ENCODE measurements at regions not wholly inside any gene's neighbourhood (a gene's known extent, or its start where the extent isn't known, plus 50 kb on each side); places are given as distances from the start of the nearest gene placed in this dataset.
"Not testable (repeated sequence)": the region's sequence is repeated elsewhere in the genome, so short reads cannot be mapped to it uniquely, and the experiment has no call there.

- H3K27ac ChIP-seq, result no peak overlapping the region
- H3K4me3 ChIP-seq, result no peak overlapping the region
- peaks cover 0 to 4% (median 0%) of the 10 kb centered on the region in 4 donors for H3K9me3 ChIP-seq
- no peaks in the 10 kb centered on the region for H3K4me1 ChIP-seq
- H3K27me3 ChIP-seq, result no peaks in the 10 kb centered on the region
- ATAC-seq, result no peak
- intact Hi-C loops (cut with DNase I), result no loop called here
- WGBS (ENCODE audit: insufficient coverage, low coverage, low lambda C conversion rate, missing lambda C conversion rate), result 67% methylated on average over 2 of the region's 2 CpGs
- TF ChIP-seq POLR2A (IDR thresholded peaks at IDR 0.05), result no peak
- no peak for TF ChIP-seq CTCF (IDR thresholded peaks at IDR 0.05)
- no peaks in the 10 kb centered on the region for H3K36me3 ChIP-seq
- no peak for DNase-seq
Observed at GRCh38 chr2:198861080-198861479, 596.7 kb downstream of the SATB2 start.

DNA sequence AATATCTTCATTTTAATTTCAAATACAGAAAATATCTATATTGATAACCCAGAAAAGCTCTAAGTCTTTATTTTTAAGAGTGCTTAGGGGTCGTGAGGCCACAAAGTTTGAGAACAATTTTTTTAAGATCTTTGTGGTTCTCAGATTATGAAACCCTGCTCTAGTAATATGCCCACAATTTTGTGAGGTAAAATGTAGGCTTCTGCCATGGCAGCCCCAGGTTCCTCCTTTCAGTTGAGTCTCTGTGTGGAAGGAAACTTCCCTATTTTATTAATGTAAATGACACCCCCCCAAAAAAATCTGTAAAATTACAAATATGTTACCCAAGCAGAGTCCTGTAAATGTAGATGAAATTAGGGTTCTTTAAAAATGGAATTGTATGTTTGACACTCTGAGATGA lies 600.5 kb downstream of the SATB2 start:
- H3K27me3 ChIP-seq, result no peaks in the 10 kb centered on the region
- no peak for ATAC-seq
- intact Hi-C loops (cut with DNase I), result no loop called here
- H3K36me3 ChIP-seq, result no peaks in the 10 kb centered on the region
- peaks cover 0 to 4% (median 0%) of the 10 kb centered on the region in 4 donors for H3K9me3 ChIP-seq
- H3K27ac ChIP-seq, result no peak overlapping the region
- H3K4me1 ChIP-seq, result no peaks in the 10 kb centered on the region
- no peak for DNase-seq
- H3K4me3 ChIP-seq, result no peak overlapping the region
- 29% methylated on average over 1 of the region's 1 CpG for WGBS (ENCODE audit: insufficient coverage, low coverage, low lambda C conversion rate, missing lambda C conversion rate)
- TF ChIP-seq POLR2A (IDR thresholded peaks at IDR 0.05) (no peak), CTCF (IDR thresholded peaks at IDR 0.05) (no peak)

DNA sequence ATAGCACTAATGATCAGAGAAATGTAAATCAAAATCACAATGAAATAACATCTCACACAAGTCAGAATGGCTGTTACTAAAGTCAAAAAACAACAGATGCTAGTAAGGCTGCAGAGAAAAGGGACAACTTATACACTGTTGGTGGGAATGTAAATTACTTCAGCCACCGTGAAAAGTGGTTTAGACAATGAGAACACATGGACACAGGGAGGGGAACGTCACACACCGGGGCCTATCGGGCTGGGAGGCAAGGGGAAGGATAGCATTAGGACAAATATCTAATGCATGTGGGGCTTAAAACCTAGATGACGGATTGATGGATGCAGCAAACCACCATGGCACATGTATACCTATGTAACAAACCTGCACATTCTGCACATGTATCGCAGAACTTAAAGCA lies 602.0 kb downstream of the SATB2 start:
- H3K9me3 ChIP-seq; H3K27me3 ChIP-seq; DNase-seq; intact Hi-C loops (cut with DNase I); H3K4me1 ChIP-seq; ATAC-seq; H3K4me3 ChIP-seq; H3K36me3 ChIP-seq; H3K27ac ChIP-seq: not testable (repeated sequence)
- WGBS (ENCODE audit: insufficient coverage, low coverage, low lambda C conversion rate, missing lambda C conversion rate), result 57% methylated on average over 6 of the region's 6 CpGs

GRCh38 chr2:198852248-198852647 lies 605.5 kb downstream of the SATB2 start:
- no peaks in the 10 kb centered on the region for H3K27me3 ChIP-seq
- intact Hi-C loops (cut with DNase I), result no loop called here
- H3K27ac ChIP-seq, result no peak overlapping the region
- no peaks in the 10 kb centered on the region for H3K4me1 ChIP-seq
- TF ChIP-seq CTCF (IDR thresholded peaks at IDR 0.05), result no peak
- no peak for TF ChIP-seq POLR2A (IDR thresholded peaks at IDR 0.05)
- ATAC-seq, result no peak
- DNase-seq, result no peak
- H3K9me3 ChIP-seq, result no peaks in the 10 kb centered on the region
- no peak overlapping the region for H3K4me3 ChIP-seq
- H3K36me3 ChIP-seq, result no peaks in the 10 kb centered on the region
- 53% methylated on average over 2 of the region's 2 CpGs for WGBS (ENCODE audit: insufficient coverage, low coverage, low lambda C conversion rate, missing lambda C conversion rate)

DNA sequence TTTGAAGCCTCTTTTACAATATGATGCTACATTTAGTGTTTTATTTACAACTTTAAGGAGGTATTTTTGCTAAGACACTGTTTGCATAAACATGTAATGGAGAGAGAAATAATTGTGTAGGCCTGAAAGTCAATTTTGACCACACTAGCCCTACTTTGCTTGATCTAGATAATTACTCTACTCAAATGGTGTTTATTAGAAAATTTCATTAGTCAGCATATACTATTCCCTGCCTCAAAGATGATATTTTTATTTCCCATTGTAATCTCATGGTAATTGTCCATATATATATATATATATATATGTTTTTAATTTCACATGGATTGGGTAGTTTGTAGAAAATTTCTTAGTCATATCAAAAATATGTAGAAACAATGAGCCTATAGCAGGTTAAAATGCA lies 632.2 kb downstream of the SATB2 start:
- Histone ChIP-seq H3K4me1 (no peaks in the 10 kb centered on the region), H3K4me3 (no peak overlapping the region), H3K36me3 (no peaks in the 10 kb centered on the region), H3K27ac (no peak overlapping the region), H3K27me3 (no peaks in the 10 kb centered on the region), H3K9me3 (no peaks in the 10 kb centered on the region)
- ATAC-seq (no peak), DNase-seq (no peak)
- intact Hi-C loops (cut with DNase I), result no loop called here
- TF ChIP-seq CTCF (IDR thresholded peaks at IDR 0.05) (no peak), POLR2A (IDR thresholded peaks at IDR 0.05) (no peak)
